Stimulated activated CD4-positive, alpha-beta T cell treated with anti-CD3 and anti-CD28 coated beads, Interleukin-15, amount 100 ng/mL, for 1 hour (primary cell): ENCODE measurements at regions not wholly inside any gene's neighbourhood (a gene's known extent, or its start where the extent isn't known, plus 50 kb on each side); places are given as distances from the start of the nearest gene placed in this dataset.
A peak's percentile ranks its signal among the peaks of the same experiment; 100 is the strongest.

Experiments used
- DNase-seq, 2 donors: peaks; one replicate each; pipeline ENCODE4 v3.0.0-alpha.2; 2020; ENCODE audit warnings: low read depth in 1 of 2, low spot score in 1 of 2

- no peak for DNase-seq
These were observed 217.3 kb upstream of the PREP start for GRCh38 chr6:105619971-105620741.

- DNase-seq = no peak
These were observed 215.4 kb upstream of the PREP start for GRCh38 chr6:105618247-105618646.

GRCh38 chr6:105616521-105616920 is 213.6 kb upstream of the PREP start:
- no peak for DNase-seq

GRCh38 chr6:105611606-105612005 is 208.7 kb upstream of the PREP start:
- DNase-seq = no peak

GRCh38 chr6:105609375-105609991 is 206.6 kb upstream of the PREP start:
- DNase-seq = no peak

GRCh38 chr6:105608711-105609374 is 206.0 kb upstream of the PREP start:
- no peak for DNase-seq

- no peak for DNase-seq
These were observed 205.0 kb upstream of the PREP start for GRCh38 chr6:105607636-105608621.

GRCh38 chr6:105606831-105607463 is 204.1 kb upstream of the PREP start:
- no peak for DNase-seq

- no peak for DNase-seq
These were observed 201.7 kb upstream of the PREP start for GRCh38 chr6:105604587-105604884.

GRCh38 chr6:105603788-105604586 is 201.1 kb upstream of the PREP start:
- DNase-seq = no peak

GRCh38 chr6:105601541-105602236 is 198.8 kb upstream of the PREP start:
- DNase-seq = peak in 1 of 2 donors; percentile 23

- no peak for DNase-seq
These were observed 197.7 kb upstream of the PREP start for GRCh38 chr6:105600336-105601260.

GRCh38 chr6:105598264-105598663 is 195.4 kb upstream of the PREP start:
- no peak for DNase-seq

- DNase-seq = no peak
These were observed 193.4 kb upstream of the PREP start for GRCh38 chr6:105596284-105596755.

GRCh38 chr6:105595829-105596228 is 192.9 kb upstream of the PREP start:
- DNase-seq = no peak

- no peak for DNase-seq
These were observed 191.9 kb upstream of the PREP start for GRCh38 chr6:105594821-105595220.

- DNase-seq = no peak
These were observed 191.2 kb upstream of the PREP start for GRCh38 chr6:105593805-105594671.
